ENCODE measurements at regions not wholly inside any gene's neighbourhood (a gene's known extent, or its start where the extent isn't known, plus 50 kb on each side); places are given as distances from the start of the nearest gene placed in this dataset.
"Not testable (repeated sequence)": the region's sequence is repeated elsewhere in the genome, so short reads cannot be mapped to it uniquely, and the experiment has no call there.

DNA sequence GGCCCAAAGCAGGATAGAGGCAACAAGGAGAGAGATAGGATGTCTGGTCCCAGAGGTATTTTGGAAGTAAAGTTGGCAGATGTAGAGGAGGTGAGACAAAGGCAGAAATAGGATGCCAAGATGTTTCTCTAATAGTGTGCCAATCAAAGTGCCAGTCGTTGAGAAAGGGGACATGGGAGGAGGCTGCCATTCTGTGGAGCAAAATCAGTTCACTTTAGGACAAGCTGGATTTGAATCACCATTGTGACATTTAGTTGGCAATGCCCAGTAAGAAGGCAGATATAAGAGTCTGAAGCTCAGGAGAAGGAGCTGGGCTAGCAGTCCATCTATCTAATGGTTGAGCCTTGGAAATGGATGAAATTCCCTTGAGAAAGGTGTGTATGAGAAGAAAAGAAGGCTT lies 53.8 kb downstream of the ADRB2 start:
- DNase-seq, result no peak

DNA sequence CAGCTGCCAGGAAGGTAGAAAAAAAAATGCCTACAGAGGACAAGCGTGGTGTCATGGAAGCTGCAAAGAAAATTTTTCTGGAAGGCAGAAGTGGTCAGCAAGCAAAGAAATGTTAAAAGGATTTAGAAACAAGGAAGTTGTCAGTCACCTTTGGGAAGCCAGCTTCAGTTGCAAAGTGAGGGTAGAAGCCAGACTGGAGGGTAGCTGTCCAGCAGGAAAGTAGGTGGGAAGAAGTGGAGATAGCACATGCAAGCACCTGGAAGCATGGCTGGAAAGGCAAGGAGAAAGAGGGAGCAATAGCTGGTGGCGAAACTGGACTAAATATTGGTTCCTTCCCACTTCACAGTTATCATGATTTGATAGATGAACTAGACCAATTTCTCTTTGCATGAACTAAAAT lies 54.3 kb downstream of the ADRB2 start:
- no peak for DNase-seq

DNA sequence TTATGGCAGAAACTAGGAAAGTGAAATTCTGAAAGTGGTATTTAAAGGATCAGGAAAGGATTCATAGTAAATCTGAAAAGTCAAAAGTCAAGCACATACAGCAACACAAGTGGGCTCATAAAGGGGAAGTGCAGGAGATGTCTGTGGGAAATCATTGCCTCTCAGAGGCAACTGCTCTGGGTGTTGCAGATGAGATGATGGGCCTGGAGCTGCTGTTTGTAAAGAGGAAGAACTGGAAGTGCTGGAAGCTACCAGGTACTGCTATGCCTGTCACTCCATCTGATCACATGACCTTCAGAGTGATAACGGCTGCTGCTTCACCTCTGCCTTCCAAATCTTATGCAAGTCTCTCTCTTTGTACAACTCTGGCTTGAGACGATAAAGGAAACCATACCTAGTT lies 55.9 kb downstream of the ADRB2 start:
- DNase-seq, result no peak

DNA sequence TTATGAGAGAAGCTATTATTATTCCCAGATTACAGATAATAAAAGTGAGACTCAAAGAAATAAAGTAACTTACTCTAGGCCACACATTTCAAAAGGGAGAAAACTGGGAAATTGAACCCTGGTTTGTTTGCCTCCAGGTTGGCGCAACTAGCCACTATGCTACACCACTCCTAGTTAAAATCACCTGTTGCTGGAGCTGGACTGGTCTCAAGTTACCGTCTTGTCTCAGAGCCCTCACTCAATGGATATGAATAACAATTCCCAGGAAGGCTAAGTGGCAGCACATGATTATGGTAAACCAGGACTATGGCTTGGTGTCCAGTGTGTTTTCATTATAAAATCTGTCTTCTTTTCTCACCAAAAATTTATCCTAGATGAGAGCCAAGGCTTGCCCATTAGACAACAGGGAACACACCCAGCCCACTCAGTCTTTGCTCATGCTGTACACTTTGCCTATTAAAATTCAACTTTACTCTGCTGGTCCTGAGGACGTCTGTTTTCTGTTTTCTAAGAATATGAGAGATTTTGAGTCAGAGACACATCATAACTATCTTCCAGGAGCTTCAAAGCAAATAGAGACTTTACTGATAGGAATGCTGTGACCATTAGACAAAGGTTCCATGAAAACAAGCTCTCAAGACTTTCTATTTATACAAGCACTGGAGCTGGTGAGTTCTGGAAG lies 58.1 kb downstream of the ADRB2 start:
- DNase-seq, result no peak

DNA sequence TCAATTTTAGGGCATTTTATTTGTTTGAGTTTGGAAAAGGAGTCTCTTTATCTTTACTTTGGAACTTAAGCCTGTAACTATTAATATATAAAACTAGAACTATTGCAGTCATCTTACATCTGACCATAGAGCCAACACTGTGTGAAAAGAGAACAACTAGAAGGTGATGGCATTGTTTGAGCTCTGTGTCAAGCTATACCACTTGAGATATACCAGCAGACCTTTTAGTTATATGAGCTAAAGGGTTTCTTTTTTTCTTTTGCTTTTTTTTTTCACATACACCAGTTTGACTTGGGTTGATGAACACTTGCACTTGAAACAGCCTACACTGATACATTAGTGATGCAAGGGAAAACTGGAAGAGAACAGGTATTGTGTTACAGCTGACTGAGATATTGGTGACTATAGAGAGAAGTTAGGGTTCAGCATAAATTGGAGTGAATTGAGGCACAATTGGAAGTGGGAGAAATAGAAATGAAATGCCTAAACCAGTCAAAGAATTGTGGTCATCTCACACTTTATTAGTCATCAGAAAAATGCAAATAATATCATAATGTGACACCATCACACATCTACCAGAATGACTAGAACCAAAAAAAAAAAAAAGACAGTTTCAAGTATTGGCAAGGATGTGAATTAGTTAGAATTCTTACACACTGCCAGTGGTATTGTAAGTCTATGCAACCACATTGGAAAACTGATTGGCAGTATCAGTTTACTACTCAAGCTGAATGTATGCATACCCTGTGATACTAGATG lies 60.9 kb downstream of the ADRB2 start:
- DNase-seq, result no peak

DNA sequence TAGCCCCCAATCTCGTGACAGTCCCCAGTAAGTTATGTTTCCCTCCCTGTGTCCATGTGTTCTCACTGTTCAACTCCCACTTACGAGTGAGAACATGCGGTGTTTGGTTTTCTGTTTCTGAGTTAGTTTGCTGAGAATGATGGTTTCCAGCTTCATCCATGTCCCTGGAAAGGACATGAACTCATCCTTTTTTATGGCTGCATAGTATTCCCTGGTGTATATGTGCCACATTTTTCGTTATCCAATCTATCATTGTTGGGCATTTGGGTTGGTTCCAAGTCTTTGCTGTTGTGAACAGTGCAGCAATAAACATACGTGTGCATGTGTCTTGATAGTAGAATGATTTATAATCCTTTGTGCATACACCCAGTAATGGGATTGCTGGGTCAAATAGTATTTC lies 63.5 kb downstream of the ADRB2 start:
- not testable (repeated sequence) for DNase-seq

DNA sequence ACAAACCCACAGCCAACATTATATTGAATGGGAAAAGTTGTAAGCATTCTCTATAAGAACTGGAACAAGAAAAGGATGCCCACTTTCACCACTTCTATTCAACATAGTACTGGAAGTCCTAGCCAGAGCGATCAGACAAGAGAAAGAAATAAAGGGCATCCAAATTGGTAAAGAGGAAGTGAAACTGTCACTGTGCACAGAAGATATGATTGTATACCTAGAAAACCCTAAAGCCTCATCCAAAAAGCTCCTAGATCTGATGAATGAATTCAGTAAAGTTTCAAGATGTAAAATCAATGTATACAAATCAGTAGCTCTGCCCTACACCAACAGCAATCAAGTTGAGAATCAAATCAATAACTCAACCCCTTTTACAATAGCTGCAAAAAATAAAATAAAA lies 69.0 kb downstream of the ADRB2 start:
- DNase-seq, result not testable (repeated sequence)

DNA sequence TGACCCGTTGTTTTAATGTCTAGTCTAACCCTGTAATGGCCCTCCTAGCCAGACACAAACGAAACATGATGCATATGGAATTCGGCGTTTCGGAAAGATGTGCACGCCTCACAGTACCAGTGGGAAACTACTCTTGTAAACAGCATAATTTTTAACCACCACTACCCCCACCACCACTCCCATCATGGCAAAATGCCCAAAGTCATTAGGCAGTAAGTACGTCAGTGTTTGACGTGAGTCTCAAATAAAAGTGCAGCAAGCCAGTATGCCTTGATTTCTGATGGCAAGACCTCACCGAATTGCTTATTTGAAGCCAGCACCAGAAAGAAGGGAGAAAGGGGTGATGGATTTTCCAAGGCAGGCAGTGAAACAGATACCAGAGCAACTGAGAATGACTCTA lies 71.4 kb downstream of the ADRB2 start:
- DNase-seq, result no peak

DNA sequence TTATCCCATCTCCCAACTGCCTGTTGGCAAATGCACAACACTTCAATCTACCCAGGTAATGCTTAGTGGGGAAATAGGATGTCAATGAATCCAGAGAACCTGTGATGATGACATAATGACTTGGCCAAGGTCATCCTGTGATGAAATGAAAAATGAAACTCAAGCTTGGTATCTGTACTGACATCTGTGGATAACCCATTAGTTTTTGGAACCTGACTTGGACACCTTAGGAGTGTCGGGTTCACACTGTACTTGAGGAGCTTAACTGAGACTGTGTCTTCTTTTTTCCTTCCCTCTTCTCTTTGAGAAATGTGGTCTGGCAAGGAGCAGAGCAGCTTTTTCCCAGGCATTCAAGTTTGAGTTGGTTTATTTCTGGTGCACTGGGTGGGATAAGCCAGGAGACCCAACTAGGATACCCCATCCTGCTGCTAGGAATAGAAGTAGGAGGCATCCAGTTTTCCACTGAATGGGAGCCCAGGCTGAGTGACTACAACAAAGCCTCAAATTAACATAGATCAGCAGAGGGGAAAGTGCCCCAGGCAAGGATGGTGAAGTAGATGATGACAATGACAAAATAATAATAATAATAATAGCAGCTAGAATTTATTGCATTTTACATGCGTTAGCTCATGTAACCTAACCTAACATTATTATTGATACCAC lies 72.1 kb downstream of the ADRB2 start:
- no peak for DNase-seq

DNA sequence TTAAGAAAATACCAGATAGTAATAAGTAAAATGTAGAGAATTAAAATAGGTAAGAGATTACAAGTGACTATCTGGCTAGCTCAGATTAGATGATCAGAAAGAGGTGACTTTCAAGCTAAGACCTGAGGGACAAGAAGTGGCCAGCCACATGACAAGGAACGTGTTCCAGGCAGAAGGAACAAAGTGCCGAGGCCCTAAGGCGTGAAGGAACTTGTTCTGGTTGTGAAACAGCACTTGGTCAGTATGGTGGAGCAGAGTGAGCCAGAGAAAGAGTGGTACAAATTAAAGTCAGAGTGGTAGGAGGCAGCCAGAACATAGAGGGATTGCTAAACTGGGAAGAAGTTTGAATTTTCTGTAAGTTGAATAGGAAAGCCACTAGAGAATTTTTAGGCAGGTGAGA lies 73.6 kb downstream of the ADRB2 start:
- DNase-seq, result no peak

DNA sequence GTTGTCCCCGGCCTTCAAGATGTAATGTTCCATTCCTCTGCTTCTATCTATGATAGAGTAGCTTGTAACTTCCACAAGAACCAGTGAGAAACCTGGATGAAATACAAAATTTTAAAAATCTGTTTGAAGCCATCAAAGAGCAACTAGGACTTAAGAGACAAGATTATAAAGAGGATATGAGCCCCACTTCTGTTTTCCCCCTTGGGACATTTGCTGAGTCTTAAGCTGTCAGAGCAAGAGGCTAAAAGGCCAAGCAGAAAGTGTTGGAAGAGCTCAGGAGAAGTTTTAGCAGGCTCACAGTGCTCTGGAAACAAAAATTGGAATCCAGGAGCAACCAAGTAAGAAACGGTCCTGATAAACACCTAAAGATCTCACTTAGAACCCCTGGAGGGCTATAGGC lies 76.1 kb downstream of the ADRB2 start:
- no peak for DNase-seq

DNA sequence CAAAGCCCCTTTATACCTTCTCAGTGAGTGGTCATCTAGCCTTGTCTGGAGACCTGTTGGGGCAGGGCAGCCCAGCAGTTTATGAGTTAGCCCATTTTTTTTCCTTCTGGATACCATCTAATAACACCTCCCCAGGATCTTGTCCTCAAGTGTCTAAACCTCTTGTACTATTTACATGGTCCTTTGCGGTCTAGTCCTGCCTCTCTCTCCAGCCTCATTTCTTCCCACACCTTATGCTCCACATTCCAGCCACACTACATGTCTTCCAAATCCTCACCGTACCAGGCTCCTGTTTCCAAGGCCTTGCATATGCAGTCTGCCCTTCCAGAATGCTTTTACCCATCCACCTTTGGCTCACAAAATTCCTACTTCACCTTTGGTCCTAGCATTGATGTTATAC lies 77.2 kb downstream of the ADRB2 start:
- DNase-seq, result no peak

DNA sequence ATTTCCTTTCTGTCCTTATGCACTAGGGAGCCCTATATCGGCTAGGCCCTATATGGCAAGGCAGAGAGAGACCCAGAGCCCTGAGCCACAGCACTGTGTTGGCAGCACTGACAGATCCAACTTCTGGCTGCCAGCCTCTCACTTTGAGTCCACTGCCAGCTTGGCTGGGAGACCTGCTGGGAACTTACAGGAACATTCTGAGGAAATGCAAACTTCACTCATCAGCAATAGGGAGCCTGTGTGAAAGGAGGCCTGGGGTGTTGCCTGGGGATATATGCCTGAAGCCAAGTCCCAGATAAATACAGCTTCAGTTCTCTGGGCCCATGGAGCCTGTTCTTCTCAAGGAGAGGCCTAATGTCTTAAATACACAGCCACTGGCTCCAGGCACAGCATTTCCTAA lies 78.0 kb downstream of the ADRB2 start:
- no peak for DNase-seq

DNA sequence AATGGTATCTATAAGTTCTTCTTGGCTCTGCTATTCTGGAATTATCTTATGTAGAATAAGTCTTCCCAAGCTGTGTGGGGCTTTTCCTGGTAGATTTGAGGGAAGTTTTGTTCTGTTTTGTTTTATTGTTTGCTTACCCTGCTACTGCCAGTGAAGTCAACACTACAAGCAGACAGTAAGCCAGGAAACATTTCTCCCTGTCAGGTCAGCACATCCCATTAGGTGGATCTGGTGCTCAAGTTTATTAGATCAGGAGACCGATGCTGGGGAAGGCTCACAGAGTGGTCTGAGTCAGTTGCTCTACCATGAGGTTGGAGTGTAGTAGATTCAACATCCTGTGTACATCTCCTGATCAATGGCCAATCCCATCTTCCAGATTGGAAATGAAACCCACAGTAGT lies 79.1 kb downstream of the ADRB2 start:
- no peak for DNase-seq

DNA sequence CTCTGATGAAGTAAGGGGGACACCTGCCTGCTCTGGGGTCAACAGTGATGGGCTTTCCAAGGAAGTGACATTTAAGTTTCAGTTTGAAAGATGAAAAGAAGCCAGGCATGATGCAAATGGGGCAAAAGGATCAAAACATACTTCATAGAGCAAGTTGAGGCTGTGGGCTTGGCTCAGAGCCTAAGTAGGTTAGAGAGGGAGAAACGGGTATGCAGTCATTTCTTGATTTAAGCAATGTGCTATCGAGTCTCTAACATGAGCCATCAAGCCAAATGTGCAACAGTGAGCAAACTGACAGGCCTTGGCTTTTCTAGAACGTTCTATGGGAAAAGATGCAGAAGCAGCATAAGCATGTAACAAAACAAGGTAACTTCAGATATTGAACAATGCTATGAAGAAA lies 80.6 kb downstream of the ADRB2 start:
- no peak for DNase-seq

DNA sequence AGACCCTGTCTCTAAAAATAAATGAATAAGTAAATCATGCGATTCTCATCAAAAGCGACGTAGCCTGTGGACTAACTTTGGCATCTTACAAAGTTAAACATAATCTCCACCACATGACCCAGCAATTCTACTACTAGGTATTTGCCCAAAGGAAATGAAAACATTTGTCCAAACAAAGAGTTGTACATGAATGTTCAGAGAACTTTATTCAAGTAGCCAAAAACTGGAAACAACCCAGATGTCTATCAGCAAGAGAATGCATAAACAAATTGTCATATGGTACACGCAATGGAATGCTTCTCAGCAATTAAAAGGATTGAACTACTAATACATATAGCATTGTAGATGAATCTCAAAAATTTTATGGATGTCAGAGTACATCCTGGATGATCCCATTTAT lies 82.6 kb downstream of the ADRB2 start:
- DNase-seq, result no peak

DNA sequence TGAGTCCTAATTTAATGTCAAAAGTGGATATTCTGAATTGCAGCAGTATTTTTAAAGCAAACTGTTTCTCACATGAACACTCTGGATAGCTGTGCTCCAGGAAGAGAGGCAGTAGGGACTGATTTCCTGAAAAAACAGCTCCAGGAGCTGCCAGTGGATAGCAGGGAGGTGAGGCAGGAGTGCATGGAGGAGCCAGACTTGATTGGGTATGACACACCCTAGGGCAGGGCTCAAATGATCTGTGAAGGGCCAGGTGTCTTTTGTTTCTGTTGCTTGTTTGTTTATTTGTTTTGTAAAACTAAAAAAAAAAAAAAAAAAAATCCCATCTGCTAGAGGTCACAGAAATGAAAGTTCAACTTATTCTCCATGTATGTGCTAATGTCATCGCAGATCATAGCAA lies 83.4 kb downstream of the ADRB2 start:
- no peak for DNase-seq

DNA sequence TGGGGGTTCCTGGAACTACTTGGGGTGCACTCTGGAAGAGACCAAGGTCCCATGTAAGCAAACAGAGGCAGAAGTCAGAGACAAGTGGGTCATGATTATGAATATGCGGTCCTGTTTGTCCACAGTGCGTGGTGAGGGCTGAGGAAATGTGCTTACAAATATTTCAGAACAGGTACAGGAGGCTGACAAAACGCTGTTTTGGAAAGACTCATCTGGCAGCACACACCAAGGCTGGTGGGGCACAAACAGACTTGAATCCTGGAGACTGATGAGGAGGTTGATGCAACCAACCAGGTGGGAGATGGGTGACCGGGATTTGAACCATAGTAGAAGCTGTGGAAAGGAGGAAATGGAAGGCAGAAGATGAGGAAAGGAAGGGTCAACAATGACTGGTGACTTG lies 83.8 kb downstream of the ADRB2 start:
- no peak for DNase-seq

DNA sequence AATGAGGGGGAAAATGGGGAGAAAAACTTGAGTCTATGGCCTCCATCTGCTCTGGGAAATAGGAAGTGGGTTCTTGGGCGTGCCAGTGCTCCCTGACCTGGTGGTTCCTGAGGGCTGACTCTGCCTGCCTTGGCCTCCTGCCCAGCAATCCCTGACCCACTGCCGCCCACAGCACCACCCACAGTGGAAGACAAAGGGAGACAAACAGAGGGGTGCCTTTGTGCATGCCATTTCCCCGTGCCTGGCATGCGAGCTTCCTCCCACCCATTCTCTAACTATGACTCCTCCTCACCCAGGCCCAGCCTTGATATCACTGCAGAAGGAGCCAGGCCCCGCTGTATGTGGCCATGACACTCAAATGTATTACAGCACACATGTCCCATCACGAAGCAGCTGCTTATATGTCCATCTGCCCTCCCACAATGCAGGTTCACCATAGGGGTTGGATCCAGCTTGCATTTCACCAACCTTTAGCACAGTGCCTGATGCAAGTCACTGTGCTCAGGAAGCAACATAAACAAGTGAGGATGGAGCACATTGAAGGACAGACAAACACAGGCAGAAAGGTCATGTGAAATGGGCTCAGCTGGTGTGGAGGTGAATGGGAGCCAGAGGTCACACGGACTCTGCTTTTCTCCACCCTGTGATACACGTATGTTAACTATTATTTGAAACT lies 84.4 kb downstream of the ADRB2 start:
- peak; percentile 25 for DNase-seq

DNA sequence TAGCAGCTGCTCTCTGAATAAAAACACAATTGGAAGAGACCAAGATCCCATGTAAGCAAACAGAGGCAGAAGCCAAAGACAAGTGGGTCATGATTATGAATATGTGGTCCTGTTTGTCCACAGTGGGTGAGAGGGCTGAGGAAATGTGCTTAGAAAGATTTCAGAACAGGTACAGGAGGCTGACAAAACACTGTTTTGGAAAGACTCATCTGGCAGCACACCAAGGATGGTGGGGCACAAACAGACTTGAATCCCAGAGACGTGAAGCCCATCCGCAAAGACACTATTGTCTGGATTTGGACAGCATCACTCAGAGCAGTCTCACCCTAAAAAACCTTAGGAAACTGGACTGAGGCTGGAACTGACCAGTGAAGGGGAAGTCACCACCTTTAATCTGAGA lies 85.0 kb downstream of the ADRB2 start:
- no peak for DNase-seq

DNA sequence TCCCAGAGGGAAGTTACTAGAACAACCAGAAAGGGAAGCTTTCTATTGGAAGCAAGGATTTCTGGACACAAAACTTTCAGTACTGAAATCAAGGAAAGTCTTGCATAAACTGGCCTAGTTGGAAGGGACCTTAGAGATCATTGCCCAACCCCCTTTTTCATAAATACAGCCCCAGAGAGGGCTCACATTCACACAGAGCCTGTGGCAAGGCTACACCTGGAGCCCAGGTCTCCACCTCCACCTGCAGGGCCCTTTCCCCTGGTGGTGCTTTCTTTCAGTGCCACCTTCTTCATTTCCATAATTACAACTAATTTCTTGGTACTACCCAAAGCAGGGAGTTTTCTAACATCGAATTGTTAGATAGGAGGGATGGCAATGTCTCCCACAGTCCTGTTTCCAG lies 85.7 kb downstream of the ADRB2 start:
- no peak for DNase-seq

DNA sequence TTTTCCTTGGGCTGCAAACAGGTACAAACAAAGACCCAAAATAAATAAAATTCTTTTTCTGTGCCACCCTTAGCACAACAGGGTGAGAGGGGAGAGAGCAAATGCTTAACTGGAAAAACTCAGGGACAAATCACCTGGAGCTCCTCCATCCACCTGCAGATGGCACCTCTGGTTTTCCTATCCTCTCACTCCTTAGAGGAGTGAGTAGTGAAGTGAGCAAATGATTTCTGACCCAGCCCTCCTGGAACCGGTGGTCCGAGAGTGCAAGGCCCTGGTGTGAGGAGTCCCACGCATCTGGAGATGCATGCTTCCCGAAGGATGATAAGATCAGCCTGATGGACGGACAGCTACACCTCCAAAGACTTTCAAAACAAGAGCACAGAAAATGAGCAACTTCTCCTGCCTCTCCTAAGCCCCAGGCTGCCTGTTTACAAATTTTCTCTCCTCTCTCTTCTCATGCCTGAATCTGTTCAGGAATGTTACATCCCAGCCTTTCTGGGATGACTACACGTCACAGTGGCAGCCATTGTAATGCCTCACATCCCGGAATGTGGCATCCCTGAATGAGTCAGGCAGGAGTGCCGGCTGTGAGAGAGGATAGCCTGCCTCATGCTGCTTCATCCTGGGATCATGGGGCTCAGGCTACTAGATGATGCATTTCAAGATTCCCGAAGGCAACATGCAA lies 86.4 kb downstream of the ADRB2 start:
- peak; percentile 44 for DNase-seq

DNA sequence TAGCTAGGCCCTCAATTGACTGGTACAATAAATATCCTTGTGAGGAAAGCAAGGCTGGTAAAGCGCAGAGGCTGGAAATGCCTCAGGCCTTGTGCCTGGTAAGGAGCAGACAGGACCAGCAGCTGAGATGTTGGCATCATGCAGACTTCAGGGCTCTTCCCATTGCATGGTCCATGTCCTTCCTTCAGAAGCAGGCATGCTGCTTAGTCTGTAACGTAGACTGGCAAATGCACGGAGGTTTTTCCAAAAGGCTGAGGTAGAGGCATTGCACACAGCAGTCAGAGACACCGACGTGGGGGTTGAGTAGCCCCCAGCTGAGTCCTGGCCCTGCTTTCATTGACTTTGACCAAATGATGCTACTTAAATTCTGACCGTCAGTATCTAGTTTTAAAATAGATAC lies 87.1 kb downstream of the ADRB2 start:
- DNase-seq, result no peak

All from 8988T (cell line).